GM21786 (cell line): ENCODE measurements at regions not wholly inside any gene's neighbourhood (a gene's known extent, or its start where the extent isn't known, plus 50 kb on each side); places are given as distances from the start of the nearest gene placed in this dataset.
"Not testable (repeated sequence)": the region's sequence is repeated elsewhere in the genome, so short reads cannot be mapped to it uniquely, and the experiment has no call there.

Source experiments
- ATAC-seq: cut with Tn5 transposase; IDR thresholded peaks from one replicate; pipeline ENCODE4 v1.9.1; 2021; ENCODE audit not compliant: unreplicated experiment

DNA sequence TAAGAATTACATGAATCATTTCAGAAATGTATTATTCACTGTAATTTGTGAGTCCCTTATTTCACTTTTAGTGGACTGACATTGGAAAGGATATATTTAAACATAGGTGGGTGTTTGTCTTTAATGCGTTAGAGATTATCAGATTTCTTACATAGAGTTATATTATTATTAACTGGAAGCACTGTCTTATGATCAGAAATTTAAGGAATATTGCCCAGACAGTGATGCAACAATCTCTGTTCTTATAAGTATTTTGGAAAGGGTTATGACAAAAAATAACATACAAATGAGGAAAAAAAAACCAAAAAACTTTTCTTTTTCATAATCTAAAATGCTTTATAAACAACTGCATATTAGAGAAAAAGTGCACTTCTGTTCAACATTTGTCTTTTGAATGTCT, 836.6 kb downstream of the SLC6A15 start:
- no peak for ATAC-seq

GRCh38 chr12:84073401-84073800, 839.2 kb downstream of the SLC6A15 start:
- ATAC-seq, result no peak

DNA sequence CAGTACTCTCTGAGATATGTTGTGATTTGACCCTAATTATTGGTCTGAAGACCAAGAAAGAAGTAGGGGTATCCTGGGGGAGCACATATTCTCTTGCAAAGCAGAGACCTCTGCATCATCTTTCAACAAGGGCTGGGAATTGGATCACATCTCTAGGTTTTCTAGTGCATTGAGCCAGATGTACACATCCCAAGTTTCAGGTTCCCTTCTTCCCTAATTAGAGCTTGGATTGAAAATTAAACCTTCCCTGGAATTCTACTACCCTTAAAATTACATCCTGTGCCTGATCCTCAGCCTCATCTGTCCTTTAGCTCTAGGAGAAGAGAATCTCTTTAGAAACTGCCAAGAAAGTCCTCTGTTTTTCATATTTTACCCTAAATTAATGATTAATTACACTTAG, 839.6 kb downstream of the SLC6A15 start:
- ATAC-seq, result no peak

DNA sequence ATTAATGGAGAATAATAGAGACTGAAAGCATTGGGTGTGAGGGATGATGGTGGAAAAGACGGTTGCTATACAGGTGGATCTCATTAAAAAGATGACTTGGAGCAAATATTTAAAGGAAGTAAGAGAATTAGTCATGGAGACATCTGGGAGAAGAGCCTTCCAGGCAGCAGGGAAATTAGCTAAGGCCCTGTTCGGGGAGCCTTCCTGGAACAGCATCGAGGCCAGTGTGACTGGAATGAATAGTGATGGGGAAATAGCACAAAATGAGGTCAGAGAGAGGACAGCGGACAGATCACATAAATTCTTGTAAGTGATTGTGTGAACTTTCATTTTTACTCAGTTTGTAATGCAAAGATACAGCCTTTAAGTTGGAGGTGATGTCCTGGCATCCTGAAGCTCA, 842.3 kb downstream of the SLC6A15 start:
- ATAC-seq, result no peak

DNA sequence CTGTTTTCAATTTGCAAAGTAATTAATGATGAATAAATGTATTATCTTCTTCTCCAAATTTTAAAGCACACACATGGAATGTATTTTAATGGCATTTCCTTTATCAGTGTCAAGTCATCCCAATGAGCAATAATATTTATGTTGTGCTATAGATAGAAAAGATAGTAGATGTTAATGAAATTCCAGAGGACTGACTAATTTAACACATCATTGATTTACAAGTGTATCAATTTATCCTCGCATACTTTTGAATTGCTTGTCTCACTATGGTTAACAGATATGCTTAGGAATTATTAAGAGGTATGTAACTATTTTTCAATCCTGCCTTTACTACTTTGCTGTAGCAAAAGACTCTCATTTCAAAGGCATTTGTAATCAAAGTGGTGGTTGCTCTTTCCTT, 842.9 kb downstream of the SLC6A15 start:
- no peak for ATAC-seq

DNA sequence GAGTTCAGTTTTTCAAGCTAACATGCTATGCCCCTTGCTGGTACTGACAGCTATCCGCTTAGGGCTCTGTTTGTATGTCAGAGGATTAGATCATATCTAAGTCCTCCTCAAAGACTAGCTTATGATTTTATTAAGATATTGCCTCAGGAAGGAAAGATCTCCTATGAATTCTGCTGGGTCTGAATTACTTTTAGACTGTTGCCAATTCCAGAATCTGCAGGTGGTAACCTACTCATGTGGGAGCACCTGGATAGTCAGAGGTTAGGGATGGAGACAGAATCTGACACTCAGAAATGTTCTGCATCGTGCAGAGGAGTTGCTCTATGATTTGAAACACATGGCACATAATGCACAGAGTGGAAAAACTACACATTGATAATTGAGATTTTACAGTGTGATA, 843.4 kb downstream of the SLC6A15 start:
- ATAC-seq, result no peak

- ATAC-seq, result no peak
Measured at GRCh38 chr12:84058136-84058535, 854.5 kb downstream of the SLC6A15 start.

DNA sequence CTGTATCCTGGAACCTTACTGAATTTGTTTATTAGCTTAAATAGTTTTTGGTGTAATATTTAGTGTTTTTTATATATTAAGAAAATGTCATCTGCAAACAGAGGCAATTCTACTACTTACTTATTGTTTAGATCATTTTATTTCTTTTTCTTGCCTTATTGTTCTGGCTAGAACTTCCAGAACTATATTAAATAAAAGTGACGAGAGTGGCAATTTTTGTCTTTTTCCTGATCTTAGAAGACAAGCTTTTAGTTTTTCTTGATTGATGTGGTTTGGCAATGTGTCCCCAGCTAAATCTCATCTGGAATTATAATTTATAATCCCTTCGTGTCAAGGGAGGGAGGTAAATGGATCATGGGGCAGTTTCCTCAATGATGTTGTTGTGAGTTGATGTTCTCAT, 857.8 kb downstream of the SLC6A15 start:
- ATAC-seq, result no peak

GRCh38 chr12:84047881-84048280, 864.7 kb downstream of the SLC6A15 start:
- ATAC-seq, result no peak

DNA sequence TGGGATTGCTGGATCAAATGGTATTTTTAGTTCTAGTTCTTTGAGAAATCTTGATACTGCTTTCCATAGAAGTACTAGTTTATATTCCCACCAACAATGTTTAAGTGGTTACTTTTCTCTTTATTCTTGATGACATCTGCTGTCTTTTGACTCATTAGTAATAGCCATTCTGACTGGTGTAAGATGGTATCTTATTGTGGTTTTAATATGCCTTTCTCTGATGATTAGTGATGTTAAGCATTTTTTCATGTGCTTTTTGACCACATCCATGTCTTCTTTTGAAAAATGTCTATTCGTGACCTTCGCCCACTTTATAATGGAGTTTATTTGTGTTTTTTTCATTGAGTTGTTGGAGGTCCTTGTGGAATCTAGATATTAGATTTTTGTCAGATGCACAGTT, 865.7 kb downstream of the SLC6A15 start:
- ATAC-seq, result no peak

GRCh38 chr12:84043355-84043754, 869.2 kb downstream of the SLC6A15 start:
- no peak for ATAC-seq

- ATAC-seq, result no peak
Measured at GRCh38 chr12:84038242-84038641, 874.4 kb downstream of the SLC6A15 start.

GRCh38 chr12:84036912-84037311, 875.7 kb downstream of the SLC6A15 start:
- ATAC-seq, result no peak

GRCh38 chr12:84035766-84036165, 876.8 kb downstream of the SLC6A15 start:
- no peak for ATAC-seq

DNA sequence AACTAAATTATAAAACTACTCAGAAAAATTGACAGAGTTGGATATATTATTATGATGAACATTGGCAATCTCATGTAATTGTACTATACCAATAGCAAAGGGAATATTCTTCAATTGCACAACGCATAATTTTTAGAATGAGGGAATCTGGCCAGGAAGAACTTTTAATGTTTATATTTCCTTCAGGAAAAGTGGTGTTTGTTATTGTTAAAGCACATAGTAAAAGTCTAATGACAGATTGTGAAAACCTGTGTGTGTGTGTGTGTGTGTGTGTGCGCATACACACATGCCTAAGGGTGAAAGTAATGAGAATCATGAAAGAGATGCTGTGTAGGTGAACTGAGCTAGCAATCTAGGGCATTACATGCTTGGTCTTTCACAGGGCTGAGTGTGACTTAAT, 877.7 kb downstream of the SLC6A15 start:
- no peak for ATAC-seq

GRCh38 chr12:84033162-84033561, 879.4 kb downstream of the SLC6A15 start:
- no peak for ATAC-seq

DNA sequence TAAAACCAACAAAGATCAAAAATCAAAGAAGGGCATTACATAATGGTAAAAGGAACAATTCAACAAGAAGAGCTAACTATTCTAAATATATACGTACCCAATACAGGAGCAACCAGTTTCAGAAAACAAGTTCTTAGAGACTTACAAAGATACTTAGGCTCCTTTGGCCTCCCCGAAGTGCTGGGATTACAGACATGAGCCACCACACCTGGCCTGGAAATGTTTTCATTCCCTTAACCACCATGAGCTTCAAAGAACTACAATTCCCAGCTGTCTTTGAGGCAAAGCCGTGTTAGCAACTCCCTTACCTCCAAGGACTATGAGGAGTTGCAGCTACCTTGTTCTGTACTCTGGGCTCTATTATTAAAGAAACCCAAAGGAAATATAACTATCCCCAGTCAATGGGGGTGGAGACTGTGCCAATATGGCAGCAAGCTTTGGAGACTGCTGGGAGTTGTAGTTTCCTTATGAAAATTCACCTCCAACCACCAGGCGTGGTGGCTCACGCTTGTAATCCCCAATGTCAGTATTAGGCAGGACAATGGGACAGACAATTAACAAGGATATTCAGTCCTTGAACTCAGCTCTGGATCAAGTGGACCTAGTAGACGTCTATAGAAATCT, 893.9 kb downstream of the SLC6A15 start:
- not testable (repeated sequence) for ATAC-seq

DNA sequence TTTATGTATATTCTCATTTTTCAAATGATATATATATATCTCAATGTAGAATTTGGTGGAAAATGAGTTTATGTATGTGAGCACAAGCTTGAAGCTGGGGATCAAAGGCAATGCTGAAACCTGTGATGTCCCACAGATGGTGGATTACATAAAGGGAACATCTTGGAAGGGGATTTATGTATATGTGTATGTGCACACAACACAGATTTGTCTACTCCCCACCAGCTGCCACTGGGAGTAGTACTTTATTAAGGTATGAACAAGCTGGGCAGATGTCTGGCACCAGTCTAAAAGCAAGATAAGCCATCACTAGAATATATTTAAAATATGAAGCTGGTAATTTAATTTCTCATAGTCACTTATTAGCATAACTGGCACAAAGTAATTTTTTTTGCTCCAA, 895.6 kb downstream of the SLC6A15 start:
- no peak for ATAC-seq

- no peak for ATAC-seq
Measured at GRCh38 chr12:83997423-83997822, 915.2 kb downstream of the SLC6A15 start.

DNA sequence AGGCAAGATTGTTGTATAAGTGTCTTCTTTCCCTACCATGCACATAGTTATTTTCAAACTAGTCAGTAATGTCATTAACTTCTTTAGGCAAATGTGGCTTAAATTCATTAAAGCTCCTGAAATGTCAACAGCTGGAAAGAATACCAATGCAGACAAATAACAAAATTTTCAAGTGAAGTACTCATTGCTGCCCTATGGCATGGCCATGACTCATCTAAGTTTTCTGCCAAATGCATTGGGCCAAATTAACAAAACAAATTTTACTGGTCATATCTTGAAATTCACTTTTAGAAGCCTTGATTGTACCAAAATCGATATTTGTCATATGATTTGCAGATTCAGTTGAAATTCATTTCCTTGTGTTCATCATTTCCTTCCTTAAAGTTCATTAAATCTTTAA, 915.9 kb downstream of the SLC6A15 start:
- no peak for ATAC-seq

DNA sequence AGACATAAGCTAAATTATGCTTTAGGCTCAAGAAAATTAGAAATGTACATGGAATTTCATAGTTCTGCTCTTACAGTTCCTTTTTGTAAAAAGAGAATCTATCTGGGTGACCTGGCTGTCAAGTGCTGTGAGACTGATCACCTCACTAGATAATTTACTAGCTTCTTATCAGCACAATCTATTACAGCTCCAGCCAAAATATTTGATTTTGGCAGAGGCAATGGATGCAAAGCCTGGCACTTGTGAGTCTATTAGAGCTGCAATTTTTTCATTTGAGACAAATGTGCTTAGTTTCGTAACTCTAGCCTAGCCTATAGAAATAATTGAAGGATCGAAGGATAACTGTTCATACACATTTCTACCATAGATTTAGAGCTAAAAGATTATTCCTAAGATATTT, 927.5 kb downstream of the SLC6A15 start:
- ATAC-seq, result no peak

DNA sequence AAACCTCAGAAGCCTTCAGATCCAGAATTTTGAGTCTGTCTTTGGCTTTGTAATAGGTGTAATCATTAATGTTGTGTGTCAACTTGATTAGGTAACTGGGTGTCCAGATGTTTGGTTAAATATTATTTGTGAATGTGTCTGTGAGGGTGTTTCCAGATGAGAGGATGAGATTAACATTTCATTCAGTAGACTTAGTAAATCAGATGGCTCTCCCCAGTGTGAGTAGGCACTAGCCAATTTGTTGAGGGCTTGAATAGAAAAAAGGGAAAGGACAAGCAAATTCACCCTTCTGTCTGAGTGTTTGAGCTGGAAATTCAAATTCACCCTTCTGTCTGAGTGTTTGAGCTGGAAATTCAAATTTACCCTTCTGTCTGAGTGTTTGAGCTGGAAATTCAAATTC, 932.2 kb downstream of the SLC6A15 start:
- ATAC-seq, result no peak

- ATAC-seq, result no peak
Measured at GRCh38 chr12:83979785-83980184, 932.8 kb downstream of the SLC6A15 start.

DNA sequence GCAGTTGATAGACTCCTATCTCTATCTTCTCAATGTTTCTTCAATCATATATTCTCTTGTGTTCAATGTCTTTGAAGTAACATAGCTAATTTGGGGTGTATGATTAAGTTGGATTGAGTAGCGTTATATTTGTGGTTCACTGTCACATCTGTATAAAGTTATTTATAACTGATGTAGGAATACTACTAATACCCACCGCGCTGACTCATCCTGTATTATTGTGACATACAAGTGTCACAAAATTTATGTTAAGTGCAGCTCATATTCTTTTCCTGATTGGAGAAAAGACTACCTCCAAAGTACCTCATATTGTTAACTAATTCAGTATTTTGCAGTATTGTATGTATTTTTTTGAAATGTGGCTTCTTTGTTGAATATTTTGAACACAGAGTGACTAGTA, 940.8 kb downstream of the SLC6A15 start:
- ATAC-seq, result no peak
